MM.1S (cell line): ENCODE measurements at regions not wholly inside any gene's neighbourhood (a gene's known extent, or its start where the extent isn't known, plus 50 kb on each side); places are given as distances from the start of the nearest gene placed in this dataset.

ENCODE experiments used
- DNase-seq: peaks from one replicate; pipeline ENCODE4 v3.0.0-alpha.2; 2015
- H2AFZ ChIP-seq: fragments of 300-600 bp; sonication (generic); 2 replicates; pipeline ENCODE4 v1.6.0; 2016; ENCODE audit warnings: antibody characterized with exemption, low read length
- H3F3A ChIP-seq: fragments of 300-600 bp; sonication (generic); 2 replicates; pipeline ENCODE4 v1.6.1; 2016; ENCODE audit warnings: mild to moderate bottlenecking, antibody characterized with exemption, low read length, moderate library complexity, mixed read lengths; ENCODE audit not compliant: insufficient read depth
- H3K27ac ChIP-seq: fragments of 300-600 bp; sonication (generic); 2 replicates; pipeline ENCODE4 v1.5.1; 2016; ENCODE audit warnings: mild to moderate bottlenecking, low read length
- H3K27me3 ChIP-seq: fragments of 300-600 bp; sonication (generic); replicated peaks from 2 replicates; pipeline ENCODE4 v1.6.0; 2016; ENCODE audit warnings: low read length; ENCODE audit not compliant: insufficient read depth
- H3K36me3 ChIP-seq: fragments of 300-600 bp; sonication (generic); replicated peaks from 2 replicates; pipeline ENCODE4 v1.6.1; 2016; ENCODE audit warnings: mild to moderate bottlenecking, low read length, mixed read lengths; ENCODE audit not compliant: insufficient read depth
- H3K4me1 ChIP-seq: fragments of 300-600 bp; sonication (generic); 2 replicates; pipeline ENCODE4 v1.6.1; 2016; ENCODE audit warnings: low read length, mixed read lengths
- H3K4me2 ChIP-seq: fragments of 300-600 bp; sonication (generic); 2 replicates; pipeline ENCODE4 v1.6.0; 2016; ENCODE audit warnings: low read depth, low read length
- H3K4me3 ChIP-seq: fragments of 300-600 bp; sonication (generic); 2 replicates; pipeline ENCODE4 v1.5.1; 2016; ENCODE audit warnings: low read length, mixed read lengths
- H3K79me2 ChIP-seq: fragments of 300-600 bp; sonication (generic); 2 replicates; pipeline ENCODE4 v1.6.1; 2016; ENCODE audit warnings: mixed run types, low read length, mixed read lengths
- H3K9ac ChIP-seq: fragments of 300-600 bp; sonication (generic); 2 replicates; pipeline ENCODE4 v1.6.1; 2016; ENCODE audit warnings: low read length, mixed read lengths
- H3K9me2 ChIP-seq: fragments of 300-600 bp; sonication (generic); replicated peaks from 2 replicates; pipeline ENCODE4 v1.6.1; 2016; ENCODE audit warnings: mild to moderate bottlenecking, low read length, mixed read lengths; ENCODE audit not compliant: insufficient read depth
- H3K9me3 ChIP-seq: fragments of 300-600 bp; sonication (generic); replicated peaks from 2 replicates; pipeline ENCODE4 v1.6.1; 2016; ENCODE audit warnings: mild to moderate bottlenecking, low read length, mixed read lengths; ENCODE audit not compliant: insufficient read depth
- H4K20me1 ChIP-seq: fragments of 300-600 bp; sonication (generic); 2 replicates; pipeline ENCODE4 v1.6.1; 2016; ENCODE audit warnings: mild to moderate bottlenecking, low read length, moderate library complexity, mixed read lengths; ENCODE audit not compliant: insufficient read depth
- EZH2 ChIP-seq: fragments of 300-600 bp; sonication (generic); optimal IDR thresholded peaks from 2 replicates; pipeline ENCODE3; 2017; ENCODE audit warnings: low read depth, mild to moderate bottlenecking, antibody characterized with exemption, low read length, mixed read lengths
- EZH2phosphoT487 ChIP-seq: fragments of 300-600 bp; sonication (generic); IDR thresholded peaks from 2 replicates; pipeline ENCODE4 v1.6.1; 2018; ENCODE audit warnings: antibody characterized with exemption, low read length
- TF ChIP-seq, protein P1 (sequence below): fragments of 300-600 bp; sonication (generic); IDR thresholded peaks from 2 replicates; pipeline ENCODE4 v1.5.1; 2016; ENCODE audit warnings: antibody characterized with exemption, low read length, mixed read lengths

GRCh38 chr17:79291391-79291790, 216.8 kb downstream of the ENGASE start:
- Histone ChIP-seq H3K27ac (no peak overlapping the region), H2AFZ (no peak overlapping the region), H3K9ac (no peak overlapping the region), H3K4me2 (no peak overlapping the region), H3K79me2 (no peaks in the 10 kb centered on the region), H3K4me3 (no peak overlapping the region), H4K20me1 (no peaks in the 10 kb centered on the region), H3F3A (no peaks in the 10 kb centered on the region), H3K27me3 (peaks cover 94% of the 10 kb centered on the region), H3K4me1 (no peaks in the 10 kb centered on the region), H3K9me3 (no peaks in the 10 kb centered on the region), H3K9me2 (no peaks in the 10 kb centered on the region), H3K36me3 (no peaks in the 10 kb centered on the region)
- no peak for DNase-seq
- no peak for TF ChIP-seq EZH2
- TF ChIP-seq EZH2phosphoT487: no peak
- TF ChIP-seq, protein P1, sequence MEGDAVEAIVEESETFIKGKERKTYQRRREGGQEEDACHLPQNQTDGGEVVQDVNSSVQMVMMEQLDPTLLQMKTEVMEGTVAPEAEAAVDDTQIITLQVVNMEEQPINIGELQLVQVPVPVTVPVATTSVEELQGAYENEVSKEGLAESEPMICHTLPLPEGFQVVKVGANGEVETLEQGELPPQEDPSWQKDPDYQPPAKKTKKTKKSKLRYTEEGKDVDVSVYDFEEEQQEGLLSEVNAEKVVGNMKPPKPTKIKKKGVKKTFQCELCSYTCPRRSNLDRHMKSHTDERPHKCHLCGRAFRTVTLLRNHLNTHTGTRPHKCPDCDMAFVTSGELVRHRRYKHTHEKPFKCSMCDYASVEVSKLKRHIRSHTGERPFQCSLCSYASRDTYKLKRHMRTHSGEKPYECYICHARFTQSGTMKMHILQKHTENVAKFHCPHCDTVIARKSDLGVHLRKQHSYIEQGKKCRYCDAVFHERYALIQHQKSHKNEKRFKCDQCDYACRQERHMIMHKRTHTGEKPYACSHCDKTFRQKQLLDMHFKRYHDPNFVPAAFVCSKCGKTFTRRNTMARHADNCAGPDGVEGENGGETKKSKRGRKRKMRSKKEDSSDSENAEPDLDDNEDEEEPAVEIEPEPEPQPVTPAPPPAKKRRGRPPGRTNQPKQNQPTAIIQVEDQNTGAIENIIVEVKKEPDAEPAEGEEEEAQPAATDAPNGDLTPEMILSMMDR: no peak

DNA sequence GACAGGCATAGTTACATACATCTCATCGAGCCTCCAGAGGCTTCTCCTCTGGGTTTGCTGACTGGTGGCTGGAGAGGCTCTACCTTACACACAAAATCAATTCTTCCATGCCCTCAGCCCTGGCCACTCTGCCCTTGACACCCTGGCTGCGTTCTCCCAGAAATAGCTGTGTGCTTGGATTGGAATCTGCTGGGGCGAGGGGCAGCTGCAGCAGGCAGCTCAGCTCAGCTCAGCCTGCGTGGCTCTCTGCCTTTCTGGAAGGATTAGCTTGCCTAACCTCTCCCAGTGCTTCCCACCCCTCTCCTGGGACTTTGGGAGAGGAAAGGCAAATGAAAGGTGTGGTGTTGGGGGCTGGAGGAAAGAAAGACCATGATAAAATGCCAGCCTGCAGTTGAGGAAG, 216.1 kb downstream of the ENGASE start:
- Histone ChIP-seq H4K20me1 (no peaks in the 10 kb centered on the region), H2AFZ (no peak overlapping the region), H3K4me1 (no peaks in the 10 kb centered on the region), H3K36me3 (no peaks in the 10 kb centered on the region), H3F3A (no peaks in the 10 kb centered on the region), H3K9me2 (no peaks in the 10 kb centered on the region), H3K27ac (no peak overlapping the region), H3K9me3 (no peaks in the 10 kb centered on the region), H3K4me2 (no peak overlapping the region), H3K4me3 (no peak overlapping the region), H3K79me2 (no peaks in the 10 kb centered on the region), H3K27me3 (peaks cover 93% of the 10 kb centered on the region), H3K9ac (no peak overlapping the region)
- no peak for TF ChIP-seq EZH2phosphoT487
- TF ChIP-seq, protein P1: no peak
- TF ChIP-seq EZH2: no peak
- DNase-seq: no peak

- Histone ChIP-seq H3K27me3 (peaks cover 94% of the 10 kb centered on the region), H3F3A (no peaks in the 10 kb centered on the region)
Observed at GRCh38 chr17:79288950-79289349, 214.3 kb downstream of the ENGASE start.

More at GRCh38 chr17:79288950-79289349, 214.3 kb downstream of the ENGASE start:
- H3K9me2 ChIP-seq: no peaks in the 10 kb centered on the region
- H3K9me3 ChIP-seq: no peaks in the 10 kb centered on the region
- H3K27ac ChIP-seq: no peak overlapping the region
- no peaks in the 10 kb centered on the region for H3K79me2 ChIP-seq
- H4K20me1 ChIP-seq: no peaks in the 10 kb centered on the region
- TF ChIP-seq EZH2phosphoT487: no peak
- TF ChIP-seq, protein P1: no peak
- no peak for TF ChIP-seq EZH2
- H3K9ac ChIP-seq: no peak overlapping the region
- no peaks in the 10 kb centered on the region for H3K4me1 ChIP-seq
- H3K36me3 ChIP-seq: no peaks in the 10 kb centered on the region
- no peak for DNase-seq
- H3K4me2 ChIP-seq: no peak overlapping the region
- no peak overlapping the region for H2AFZ ChIP-seq
- H3K4me3 ChIP-seq: no peak overlapping the region
